Fibroblast of lung (primary cell): ENCODE measurements at regions not wholly inside any gene's neighbourhood (a gene's known extent, or its start where the extent isn't known, plus 50 kb on each side); places are given as distances from the start of the nearest gene placed in this dataset.

Source experiments
- DNase-seq, 2 donors: peaks; one replicate each; pipeline versions ENCODE4 v3.0.0 to v3.0.0-alpha.2; 2010; ENCODE audit warnings: low read depth in 2 of 2
- H2AFZ ChIP-seq: 2 replicates; pipeline ENCODE4 v1.5.1; 2012; ENCODE audit warnings: low read length, control low read depth, inconsistent platforms
- H3K27ac ChIP-seq: 2 replicates; pipeline ENCODE4 v1.5.1; 2011; ENCODE audit warnings: low read length, control low read depth; ENCODE audit not compliant: insufficient read depth
- H3K27me3 ChIP-seq: 2 replicates; pipeline ENCODE4 v1.5.1; 2011; ENCODE audit warnings: mild to moderate bottlenecking, low read length; ENCODE audit not compliant: control insufficient read depth, insufficient read depth
- H3K36me3 ChIP-seq: 2 replicates; pipeline ENCODE4 v1.5.1; 2011; ENCODE audit warnings: low read length; ENCODE audit not compliant: control insufficient read depth, insufficient read depth
- H3K4me1 ChIP-seq: 2 replicates; pipeline ENCODE4 v1.5.1; 2011; ENCODE audit warnings: low read length; ENCODE audit not compliant: control insufficient read depth, insufficient read depth; ENCODE audit errors: extremely low read depth
- H3K4me2 ChIP-seq: 2 replicates; pipeline ENCODE4 v1.5.1; 2011; ENCODE audit warnings: low read length, control low read depth; ENCODE audit not compliant: insufficient read depth; ENCODE audit errors: extremely low read depth
- H3K4me3 ChIP-seq, 4 experiments: fragments of 200-600 bp in 1 of 4; sonication (generic) in 1 of 4; replicated peaks in 1 of 4; 2 replicates each; pipeline ENCODE4 v1.5.1; 2011 to 2016; ENCODE audit warnings: low read length in 4 of 4, low read depth in 3 of 4, mild to moderate bottlenecking in 3 of 4, control low read depth in 2 of 4, inconsistent platforms in 1 of 4, mixed read lengths in 1 of 4; ENCODE audit not compliant: insufficient read depth in 1 of 4; ENCODE audit errors: control extremely low read depth in 1 of 4
- H3K79me2 ChIP-seq: 2 replicates; pipeline ENCODE4 v1.5.1; 2012; ENCODE audit warnings: mild to moderate bottlenecking, low read length, inconsistent platforms; ENCODE audit not compliant: control insufficient read depth, insufficient read depth
- H3K9ac ChIP-seq: 2 replicates; pipeline ENCODE4 v1.5.1; 2011; ENCODE audit warnings: mild to moderate bottlenecking, low read length, control low read depth; ENCODE audit not compliant: insufficient read depth
- H3K9me3 ChIP-seq: 2 replicates; pipeline ENCODE4 v1.5.1; 2012; ENCODE audit warnings: low read depth, low read length; ENCODE audit not compliant: control insufficient read depth, insufficient read depth
- H4K20me1 ChIP-seq: 2 replicates; pipeline ENCODE4 v1.5.1; 2011; ENCODE audit warnings: low read length; ENCODE audit not compliant: control insufficient read depth, insufficient read depth; ENCODE audit errors: extremely low read depth
- CTCF ChIP-seq, 2 donors: IDR thresholded peaks in 1 of 2; conservative IDR thresholded peaks in 1 of 2; 1 replicate in 1 of 2; 2 replicates in 1 of 2; pipeline ENCODE4 v1.5.1; 2011 to 2012; ENCODE audit warnings: low read length in 2 of 2, control low read depth in 1 of 2, inconsistent platforms in 1 of 2, low read depth in 1 of 2, mild to moderate bottlenecking in 1 of 2
- EZH2 ChIP-seq: IDR thresholded peaks from 2 replicates; pipeline ENCODE4 v1.5.1; 2012; ENCODE audit warnings: low read length, control low read depth, mild to moderate bottlenecking; ENCODE audit errors: missing control alignments

GRCh38 chr21:17348849-17349248 is 164.0 kb upstream of the CXADR start:
- Histone ChIP-seq H3K4me1 (no peaks in the 10 kb centered on the region), H3K9ac (no peak overlapping the region), H4K20me1 (no peaks in the 10 kb centered on the region), H2AFZ (no peak overlapping the region), H3K4me3 (no peak overlapping the region), H3K4me2 (no peak overlapping the region), H3K27me3 (no peaks in the 10 kb centered on the region), H3K36me3 (no peaks in the 10 kb centered on the region), H3K27ac (no peak overlapping the region), H3K79me2 (no peaks in the 10 kb centered on the region), H3K9me3 (no peaks in the 10 kb centered on the region)
- TF ChIP-seq CTCF (conservative IDR thresholded peaks at IDR 0.05 in 1 of 2, IDR thresholded peaks at IDR 0.05 in 1 of 2; ENCODE audit: low read depth in 1 of 2, low read length in 2 of 2), result no peak
- no peak for DNase-seq

- no peaks in the 10 kb centered on the region for H3K9me3 ChIP-seq
- H3K27me3 ChIP-seq, result no peaks in the 10 kb centered on the region
- H3K4me1 ChIP-seq, result no peaks in the 10 kb centered on the region
- no peak for DNase-seq
- H4K20me1 ChIP-seq, result no peaks in the 10 kb centered on the region
- no peak overlapping the region for H3K4me3 ChIP-seq
- H2AFZ ChIP-seq, result no peak overlapping the region
- H3K4me2 ChIP-seq, result no peak overlapping the region
- no peak overlapping the region for H3K9ac ChIP-seq
- no peak overlapping the region for H3K27ac ChIP-seq
- no peaks in the 10 kb centered on the region for H3K36me3 ChIP-seq
- no peak for TF ChIP-seq EZH2
- no peak for TF ChIP-seq CTCF (conservative IDR thresholded peaks at IDR 0.05 in 1 of 2, IDR thresholded peaks at IDR 0.05 in 1 of 2; ENCODE audit: low read depth in 1 of 2, low read length in 2 of 2)
- H3K79me2 ChIP-seq, result no peaks in the 10 kb centered on the region
Observed at GRCh38 chr21:17351766-17352165, 161.1 kb upstream of the CXADR start.

- H3K27ac ChIP-seq, result no peak overlapping the region
- no peaks in the 10 kb centered on the region for H3K27me3 ChIP-seq
- H3K4me2 ChIP-seq, result no peak overlapping the region
- TF ChIP-seq EZH2 (no peak), CTCF (conservative IDR thresholded peaks at IDR 0.05 in 1 of 2, IDR thresholded peaks at IDR 0.05 in 1 of 2; ENCODE audit: low read depth in 1 of 2, low read length in 2 of 2) (no peak)
- no peak for DNase-seq
- no peak overlapping the region for H2AFZ ChIP-seq
- H3K9me3 ChIP-seq, result no peaks in the 10 kb centered on the region
- H3K79me2 ChIP-seq, result no peaks in the 10 kb centered on the region
- no peak overlapping the region for H3K4me3 ChIP-seq
- no peaks in the 10 kb centered on the region for H3K4me1 ChIP-seq
- H3K36me3 ChIP-seq, result no peaks in the 10 kb centered on the region
- H3K9ac ChIP-seq, result no peak overlapping the region
- no peaks in the 10 kb centered on the region for H4K20me1 ChIP-seq
Observed at GRCh38 chr21:17352996-17353655, 159.7 kb upstream of the CXADR start.
